Loucy (cell line): ENCODE measurements at regions not wholly inside any gene's neighbourhood (a gene's known extent, or its start where the extent isn't known, plus 50 kb on each side); places are given as distances from the start of the nearest gene placed in this dataset.
"Not testable (repeated sequence)": the region's sequence is repeated elsewhere in the genome, so short reads cannot be mapped to it uniquely, and the experiment has no call there.

Source experiments
- H2AFZ ChIP-seq: fragments of 200-600 bp; sonication (generic); 2 replicates; pipeline ENCODE4 v1.6.0; 2016; ENCODE audit warnings: antibody characterized with exemption, mild to moderate bottlenecking, low read length, moderate library complexity
- H3F3A ChIP-seq: fragments of 200-600 bp; 2 replicates; pipeline ENCODE4 v1.6.0; 2016; ENCODE audit warnings: antibody characterized with exemption, low read depth, mild to moderate bottlenecking
- H3K27me3 ChIP-seq: fragments of 200-600 bp; sonication (generic); 2 replicates; pipeline ENCODE4 v1.6.1; 2014; ENCODE audit warnings: low read length, mild to moderate bottlenecking; ENCODE audit not compliant: insufficient read depth, poor library complexity, severe bottlenecking
- H3K36me3 ChIP-seq: fragments of 200-600 bp; sonication (generic); 2 replicates; pipeline ENCODE4 v1.6.1; 2016; ENCODE audit warnings: low read length; ENCODE audit not compliant: insufficient read depth
- H3K4me1 ChIP-seq: fragments of 200-600 bp; sonication (generic); 2 replicates; pipeline ENCODE4 v1.5.1; 2014; ENCODE audit warnings: low read length, mild to moderate bottlenecking; ENCODE audit not compliant: insufficient read depth, poor library complexity, severe bottlenecking
- H3K4me2 ChIP-seq: fragments of 200-600 bp; sonication (generic); 2 replicates; pipeline ENCODE4 v1.6.0; 2014; ENCODE audit warnings: antibody characterized with exemption, low read length, low read depth, mild to moderate bottlenecking; ENCODE audit not compliant: poor library complexity, severe bottlenecking
- H3K4me3 ChIP-seq: fragments of 200-600 bp; sonication (generic); 2 replicates; pipeline ENCODE4 v1.5.1; 2014; ENCODE audit warnings: low read length, mild to moderate bottlenecking, mixed read lengths; ENCODE audit not compliant: poor library complexity, severe bottlenecking
- H3K79me2 ChIP-seq: fragments of 200-600 bp; sonication (generic); 2 replicates; pipeline ENCODE4 v1.6.1; 2014; ENCODE audit warnings: low read length; ENCODE audit not compliant: insufficient read depth
- H3K9ac ChIP-seq: fragments of 200-600 bp; sonication (generic); 2 replicates; pipeline ENCODE4 v1.6.0; 2014; ENCODE audit warnings: mild to moderate bottlenecking, low read depth, low read length, moderate library complexity; ENCODE audit not compliant: poor library complexity, severe bottlenecking
- H3K9me2 ChIP-seq: fragments of 200-600 bp; sonication (generic); replicated peaks from 2 replicates; pipeline ENCODE4 v1.6.1; 2016; ENCODE audit warnings: low read depth, low read length, mixed read lengths
- H3K9me3 ChIP-seq: fragments of 200-600 bp; sonication (generic); 2 replicates; pipeline ENCODE4 v1.6.1; 2014; ENCODE audit warnings: mild to moderate bottlenecking, antibody characterized with exemption, low read length, low read depth; ENCODE audit not compliant: insufficient read depth
- H4K20me1 ChIP-seq: fragments of 200-600 bp; sonication (generic); 2 replicates; pipeline ENCODE4 v1.6.0; 2014; ENCODE audit warnings: antibody characterized with exemption, low read length, mild to moderate bottlenecking; ENCODE audit not compliant: insufficient read depth, poor library complexity, severe bottlenecking
- CTCF ChIP-seq: fragments of 200-600 bp; sonication (generic); conservative IDR thresholded peaks from 2 replicates; pipeline ENCODE4 v1.5.1; 2014; ENCODE audit warnings: mild to moderate bottlenecking, antibody characterized with exemption, low read length
- EZH2phosphoT487 ChIP-seq: fragments of 200-600 bp; IDR thresholded peaks from 2 replicates; pipeline ENCODE4 v1.6.1; 2018; ENCODE audit warnings: antibody characterized with exemption, mild to moderate bottlenecking, moderate library complexity, borderline replicate concordance

GRCh38 chrX:98203800-98204199 is 1320.1 kb downstream of the RPA4 start:
- H3K9ac ChIP-seq: no peak overlapping the region
- H3K27me3 ChIP-seq: no peaks in the 10 kb centered on the region
- no peak overlapping the region for H3K4me2 ChIP-seq
- no peak overlapping the region for H2AFZ ChIP-seq
- H3K9me2 ChIP-seq: no peaks in the 10 kb centered on the region
- no peak overlapping the region for H3K4me3 ChIP-seq
- no peaks in the 10 kb centered on the region for H3K79me2 ChIP-seq
- TF ChIP-seq CTCF (no peak), EZH2phosphoT487 (no peak)
- H3F3A ChIP-seq: no peaks in the 10 kb centered on the region
- H4K20me1 ChIP-seq: no peaks in the 10 kb centered on the region
- H3K4me1 ChIP-seq: no peaks in the 10 kb centered on the region
- H3K9me3 ChIP-seq: no peaks in the 10 kb centered on the region
- no peaks in the 10 kb centered on the region for H3K36me3 ChIP-seq

GRCh38 chrX:98207947-98208346 is 1324.2 kb downstream of the RPA4 start:
- Histone ChIP-seq H3K79me2 (no peaks in the 10 kb centered on the region), H3K9ac (no peak overlapping the region), H3K9me3 (no peaks in the 10 kb centered on the region), H3K27me3 (no peaks in the 10 kb centered on the region), H3K4me2 (no peak overlapping the region), H3K9me2 (no peaks in the 10 kb centered on the region), H3K4me3 (no peak overlapping the region), H2AFZ (no peak overlapping the region), H3K36me3 (no peaks in the 10 kb centered on the region), H3F3A (no peaks in the 10 kb centered on the region), H4K20me1 (no peaks in the 10 kb centered on the region), H3K4me1 (no peaks in the 10 kb centered on the region)
- TF ChIP-seq CTCF: no peak
- no peak for TF ChIP-seq EZH2phosphoT487

GRCh38 chrX:98231003-98231402 is 1347.3 kb downstream of the RPA4 start:
- no peaks in the 10 kb centered on the region for H3F3A ChIP-seq
- H3K9me2 ChIP-seq: no peaks in the 10 kb centered on the region
- H3K36me3 ChIP-seq: no peaks in the 10 kb centered on the region
- no peaks in the 10 kb centered on the region for H3K9me3 ChIP-seq
- no peak overlapping the region for H3K4me3 ChIP-seq
- H3K4me2 ChIP-seq: no peak overlapping the region
- no peak for TF ChIP-seq EZH2phosphoT487
- H2AFZ ChIP-seq: no peak overlapping the region
- H3K9ac ChIP-seq: no peak overlapping the region
- H4K20me1 ChIP-seq: no peaks in the 10 kb centered on the region
- no peaks in the 10 kb centered on the region for H3K79me2 ChIP-seq
- H3K27me3 ChIP-seq: no peaks in the 10 kb centered on the region
- no peaks in the 10 kb centered on the region for H3K4me1 ChIP-seq

GRCh38 chrX:98240061-98240460 is 1356.4 kb downstream of the RPA4 start:
- not testable (repeated sequence) for H4K20me1 ChIP-seq, H3K36me3 ChIP-seq, H3K4me3 ChIP-seq, H3K9me2 ChIP-seq, H3K4me2 ChIP-seq, H3K9me3 ChIP-seq, H3K79me2 ChIP-seq, H2AFZ ChIP-seq, H3K27me3 ChIP-seq, H3K4me1 ChIP-seq, H3K9ac ChIP-seq, H3F3A ChIP-seq
